HG03095 (cell line): ENCODE measurements at regions not wholly inside any gene's neighbourhood (a gene's known extent, or its start where the extent isn't known, plus 50 kb on each side); places are given as distances from the start of the nearest gene placed in this dataset.

ENCODE experiments used
- ATAC-seq: cut with Tn5 transposase; IDR thresholded peaks from one replicate; pipeline ENCODE4 v1.9.1; 2021; ENCODE audit warnings: moderate library complexity; ENCODE audit not compliant: unreplicated experiment

GRCh38 chr9:2311920-2312319 lies 296.8 kb downstream of the SMARCA2 start:
- ATAC-seq = no peak

- no peak for ATAC-seq
These were observed 298.4 kb downstream of the SMARCA2 start for GRCh38 chr9:2313512-2313911.

GRCh38 chr9:2317591-2317990 lies 302.4 kb downstream of the SMARCA2 start:
- no peak for ATAC-seq

DNA sequence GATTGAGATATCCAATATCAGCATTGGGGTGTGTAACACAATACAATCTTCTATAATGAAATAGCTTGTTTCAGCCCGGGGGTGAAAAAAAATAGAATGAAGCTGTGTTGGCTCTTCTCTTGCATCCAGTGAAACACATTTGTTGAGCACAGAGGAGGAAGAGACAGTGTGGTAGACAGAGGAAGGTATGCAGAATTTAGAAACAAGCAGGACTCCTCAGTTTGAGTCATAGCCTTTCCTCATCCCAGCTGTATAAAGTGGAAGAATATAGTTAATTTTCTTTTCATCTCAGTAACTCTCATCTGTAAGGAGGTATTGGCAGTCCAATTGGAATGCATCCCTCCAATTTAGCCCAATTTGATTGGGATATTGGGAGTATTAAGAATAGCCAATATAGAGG lies 302.2 kb upstream of the VLDLR start:
- ATAC-seq = no peak

DNA sequence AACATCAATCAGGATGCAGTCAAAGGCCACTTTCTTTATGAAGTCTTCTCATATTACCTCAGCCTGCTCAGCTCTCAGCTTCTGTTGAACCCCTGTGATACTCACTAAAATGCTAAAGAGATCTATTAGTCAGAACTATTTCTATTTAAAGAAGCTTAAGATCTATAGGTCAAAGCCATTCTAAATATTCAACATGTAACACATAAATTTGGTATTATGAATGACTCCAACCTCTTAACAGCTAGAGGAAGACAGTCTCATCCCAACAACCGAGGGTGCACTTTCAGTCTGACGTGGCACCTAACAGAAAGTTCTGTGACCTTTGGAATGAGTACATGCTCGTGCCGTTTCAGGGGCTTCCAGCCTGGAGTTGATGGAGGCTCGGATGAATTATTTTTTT lies 301.5 kb upstream of the VLDLR start:
- no peak for ATAC-seq

GRCh38 chr9:2320632-2321031 lies 301.0 kb upstream of the VLDLR start:
- no peak for ATAC-seq

DNA sequence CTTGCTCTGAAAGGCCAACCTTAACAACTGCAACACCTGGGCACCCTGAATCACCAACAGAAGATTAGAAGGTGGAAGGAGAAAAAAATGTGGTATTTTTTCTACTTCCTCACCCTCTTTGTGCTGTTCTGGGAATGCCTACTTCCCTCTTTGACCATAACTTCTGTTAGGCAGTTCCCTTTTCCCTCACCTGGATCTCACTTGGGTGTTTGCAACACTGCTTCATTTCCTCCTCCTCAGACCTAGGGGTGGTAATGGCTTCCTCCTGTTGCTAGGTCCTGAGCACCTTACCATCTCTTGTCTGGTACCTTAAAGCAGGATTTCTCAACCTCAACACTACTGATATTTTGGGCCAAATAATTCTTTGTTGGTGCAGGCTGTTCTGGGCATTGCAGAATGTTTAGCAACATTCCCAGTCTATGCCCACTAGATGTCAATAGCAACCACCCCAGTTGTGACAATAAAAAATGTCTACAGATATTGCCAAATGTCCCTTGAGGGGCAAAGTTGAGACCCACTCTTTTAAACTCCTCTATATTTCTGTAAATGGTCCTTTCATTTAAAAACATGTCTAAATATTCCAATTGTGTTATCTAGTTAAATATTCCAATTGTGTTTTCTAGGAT lies 300.0 kb upstream of the VLDLR start:
- no peak for ATAC-seq

DNA sequence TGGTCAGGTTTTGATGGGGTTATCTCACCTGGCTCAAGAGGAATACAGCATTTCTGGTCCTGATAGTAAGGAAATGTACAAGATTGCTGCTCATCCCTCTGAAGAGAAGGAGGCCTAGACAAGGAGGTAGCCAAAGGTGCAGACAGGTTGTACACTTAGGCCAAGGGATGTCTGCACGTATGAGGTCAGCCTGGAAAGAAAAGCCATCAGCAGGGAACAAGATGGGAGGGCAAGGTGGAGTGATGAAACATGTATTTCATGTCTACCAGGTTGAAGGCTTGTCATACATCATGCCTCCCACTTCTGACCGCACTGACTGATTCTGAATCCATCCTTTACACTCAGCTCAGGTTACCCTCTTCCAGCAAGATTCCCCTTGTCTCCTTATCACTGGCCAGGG lies 296.8 kb upstream of the VLDLR start:
- ATAC-seq = no peak

DNA sequence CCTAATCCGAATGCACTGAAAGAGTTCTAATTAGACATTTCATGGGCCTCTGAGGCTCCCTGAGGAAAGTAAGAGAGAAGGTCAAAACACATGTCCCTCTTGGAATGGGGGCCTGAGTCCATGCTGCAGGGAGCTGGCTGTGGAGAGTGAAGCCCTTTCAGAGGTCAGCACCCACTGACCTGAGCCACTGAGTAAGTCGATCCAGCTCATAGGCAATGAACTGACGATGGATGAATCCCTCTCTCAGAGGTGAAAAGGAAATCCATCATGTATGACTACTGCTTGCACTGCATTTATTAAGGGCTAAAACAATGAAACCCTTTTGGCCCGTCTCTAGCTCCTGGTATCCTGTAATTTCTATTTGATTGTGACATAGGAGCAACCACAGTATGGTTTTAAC lies 288.9 kb upstream of the VLDLR start:
- no peak for ATAC-seq

DNA sequence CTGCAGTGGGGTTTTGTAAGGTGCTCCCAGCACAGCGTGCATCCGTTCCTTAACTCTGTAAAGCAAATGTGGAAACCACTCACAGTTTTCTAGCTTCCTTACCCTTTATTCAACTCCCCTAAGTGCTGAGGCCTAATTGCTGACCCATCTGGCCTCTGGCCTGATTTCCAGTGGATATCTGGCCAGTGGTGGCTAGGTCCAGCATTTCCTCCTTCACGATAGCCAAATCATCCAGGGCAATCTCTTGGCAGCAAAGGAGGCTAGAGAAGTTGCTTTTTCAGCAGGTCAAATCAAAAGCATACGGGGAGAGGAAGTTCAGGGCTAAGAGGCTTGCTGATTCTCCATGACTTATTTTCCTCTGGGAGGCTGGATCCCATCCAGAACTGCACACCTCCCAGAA lies 286.3 kb upstream of the VLDLR start:
- ATAC-seq = no peak

- ATAC-seq = no peak
These were observed 285.5 kb upstream of the VLDLR start for GRCh38 chr9:2336055-2336454.

DNA sequence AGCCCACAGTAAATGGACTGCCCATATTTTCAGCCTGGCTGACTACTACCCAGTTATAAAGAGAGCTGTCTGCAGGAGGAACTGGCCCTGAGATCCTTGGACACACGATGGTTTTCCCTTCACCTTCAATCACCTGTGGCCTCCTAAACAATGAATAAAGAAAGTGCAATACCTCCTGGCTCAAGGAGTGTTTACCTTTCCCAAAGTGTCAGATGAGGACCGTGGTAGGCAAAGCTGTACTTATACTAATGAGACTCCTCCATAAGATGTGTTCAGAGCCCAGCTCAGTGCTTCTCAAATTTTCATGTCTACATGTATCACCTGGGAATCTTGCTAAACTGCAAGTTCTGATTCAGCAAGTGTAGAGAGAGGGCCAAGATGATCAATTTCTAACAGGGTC lies 284.5 kb upstream of the VLDLR start:
- ATAC-seq = no peak

- ATAC-seq = no peak
These were observed 284.0 kb upstream of the VLDLR start for GRCh38 chr9:2337627-2338026.

GRCh38 chr9:2338777-2339365 lies 282.7 kb upstream of the VLDLR start:
- ATAC-seq = no peak

DNA sequence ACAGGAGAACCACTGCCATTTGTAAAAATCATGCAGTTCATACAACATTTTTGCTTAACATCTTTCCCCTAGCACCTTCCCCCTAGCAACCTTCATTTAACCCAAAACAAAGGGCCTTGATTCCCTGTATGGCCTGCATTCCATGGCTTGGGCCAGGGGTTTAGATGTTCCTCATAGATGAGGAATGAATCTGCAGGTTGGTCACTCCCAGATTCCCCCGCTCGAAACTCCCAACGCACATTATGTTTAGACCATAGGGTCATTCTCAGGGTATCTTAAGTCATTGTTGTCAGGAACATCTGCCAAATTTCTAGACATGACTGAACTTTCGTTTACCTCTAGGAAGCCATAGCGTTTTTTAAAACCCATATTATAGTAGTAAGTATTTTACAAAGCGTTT lies 282.2 kb upstream of the VLDLR start:
- no peak for ATAC-seq

DNA sequence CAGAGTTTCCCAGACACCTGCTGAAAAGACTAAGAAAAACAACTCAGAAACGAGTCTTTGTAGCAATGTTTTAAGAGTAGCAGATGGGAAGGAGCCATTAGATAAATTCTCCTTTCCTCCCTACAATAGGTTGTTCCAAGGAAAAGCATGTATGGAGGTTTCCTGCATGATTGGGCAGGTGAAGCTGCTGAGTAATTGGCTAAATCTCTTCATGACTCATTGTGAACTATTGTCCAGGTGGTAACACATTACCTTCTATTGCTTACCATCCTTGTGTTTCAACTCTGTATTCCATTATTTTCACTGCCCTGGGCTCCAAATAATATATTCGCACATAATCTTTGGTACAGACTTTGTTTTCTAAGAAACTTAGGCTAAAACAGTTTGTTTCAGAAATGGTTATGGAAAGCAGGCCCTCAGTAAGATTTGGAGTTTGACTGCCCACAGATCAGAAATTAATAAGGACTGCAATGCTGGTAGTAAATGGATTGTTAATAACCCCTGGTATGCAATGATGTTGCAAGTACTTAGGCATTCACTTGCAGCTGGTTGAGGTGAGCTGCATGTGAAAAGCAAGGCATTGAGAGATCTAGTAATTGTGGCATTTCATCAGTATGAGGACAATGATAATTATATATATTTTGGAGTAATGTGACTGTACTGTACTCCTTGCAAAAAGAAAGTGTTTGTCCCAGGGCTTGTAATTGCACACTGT lies 281.4 kb upstream of the VLDLR start:
- no peak for ATAC-seq

DNA sequence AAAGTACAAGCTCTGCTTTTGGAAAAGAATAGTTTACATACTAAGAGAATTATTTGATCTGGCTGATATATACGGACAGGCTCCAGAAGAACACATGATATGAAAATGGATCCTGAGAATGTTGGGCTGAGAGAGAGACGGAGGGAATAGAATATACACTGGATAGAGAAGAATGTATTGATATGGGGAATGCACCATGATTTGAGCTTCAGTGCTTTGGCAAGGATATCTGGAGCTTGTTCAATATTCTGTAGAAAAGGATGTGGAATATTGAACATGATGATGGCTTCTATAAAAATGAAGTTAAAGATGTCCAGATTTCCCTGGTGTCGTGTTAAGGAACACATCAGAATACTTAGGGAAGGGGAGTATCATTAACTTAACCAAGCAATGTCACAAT lies 280.5 kb upstream of the VLDLR start:
- no peak for ATAC-seq

DNA sequence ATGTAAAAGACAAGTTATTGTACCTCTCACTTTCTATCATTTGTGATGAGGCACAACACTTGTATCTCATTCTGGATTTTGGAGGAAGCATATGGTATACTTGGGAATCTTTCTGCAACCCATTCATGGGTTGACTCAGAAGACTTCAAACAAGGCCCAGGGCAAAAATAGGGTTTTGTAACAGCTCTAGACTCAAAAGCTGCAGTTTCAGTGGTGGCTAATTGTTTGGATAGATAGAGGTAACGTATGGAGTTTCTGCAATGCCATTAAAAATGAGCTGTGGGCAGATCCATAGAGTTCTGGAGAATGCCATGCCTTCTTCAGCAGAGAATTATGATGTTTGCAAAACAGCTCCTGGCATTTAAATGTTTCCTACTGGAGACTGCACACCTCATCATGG lies 279.6 kb upstream of the VLDLR start:
- ATAC-seq = no peak

- ATAC-seq = no peak
These were observed 277.8 kb upstream of the VLDLR start for GRCh38 chr9:2343756-2344155.

GRCh38 chr9:2344436-2344835 lies 277.2 kb upstream of the VLDLR start:
- ATAC-seq = no peak

DNA sequence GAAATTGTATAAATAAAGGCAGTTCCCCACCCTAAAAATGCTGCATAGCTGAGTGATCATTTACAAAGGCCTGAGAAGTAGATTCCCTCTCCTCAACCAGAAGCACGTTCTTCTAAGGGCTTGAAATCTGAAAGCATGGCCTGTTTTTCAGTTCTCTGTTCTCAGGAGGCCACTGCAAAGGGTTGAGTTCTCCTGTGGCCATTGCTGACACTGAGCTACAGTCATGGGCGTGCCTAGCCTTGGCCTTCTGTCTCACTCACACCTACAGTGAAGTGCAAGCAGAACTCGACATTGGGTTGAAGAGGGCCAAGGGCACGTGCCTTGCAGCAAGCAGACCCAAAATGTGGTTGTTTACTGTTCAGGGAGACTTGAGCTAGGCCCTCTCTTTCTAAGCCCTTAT lies 276.6 kb upstream of the VLDLR start:
- no peak for ATAC-seq

GRCh38 chr9:2346277-2346913 lies 275.2 kb upstream of the VLDLR start:
- no peak for ATAC-seq
